ENCODE measurements at regions not wholly inside any gene's neighbourhood (a gene's known extent, or its start where the extent isn't known, plus 50 kb on each side); places are given as distances from the start of the nearest gene placed in this dataset.

DNA sequence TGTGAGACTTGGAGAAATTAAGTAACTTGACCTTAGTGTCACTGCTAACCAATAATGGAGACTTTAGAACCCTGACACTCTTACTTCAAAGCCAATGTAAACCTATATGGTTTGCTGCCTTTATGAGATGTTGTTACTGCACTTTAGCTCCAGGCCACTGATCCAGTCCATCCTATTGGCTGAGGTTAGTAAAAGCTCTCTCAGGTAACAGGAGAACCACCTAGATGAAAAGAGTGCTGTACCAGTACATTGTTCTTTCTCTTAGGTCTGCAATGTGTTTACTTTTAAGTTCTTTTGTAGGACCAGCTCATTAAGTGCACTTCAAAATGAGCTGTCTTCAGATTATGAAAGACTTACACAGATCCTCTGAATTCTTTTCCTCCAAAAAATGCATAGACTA lies 994.0 kb upstream of the FAT3 start (continued):
- TF ChIP-seq, protein P1, sequence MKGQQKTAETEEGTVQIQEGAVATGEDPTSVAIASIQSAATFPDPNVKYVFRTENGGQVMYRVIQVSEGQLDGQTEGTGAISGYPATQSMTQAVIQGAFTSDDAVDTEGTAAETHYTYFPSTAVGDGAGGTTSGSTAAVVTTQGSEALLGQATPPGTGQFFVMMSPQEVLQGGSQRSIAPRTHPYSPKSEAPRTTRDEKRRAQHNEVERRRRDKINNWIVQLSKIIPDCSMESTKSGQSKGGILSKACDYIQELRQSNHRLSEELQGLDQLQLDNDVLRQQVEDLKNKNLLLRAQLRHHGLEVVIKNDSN (IDR thresholded peaks at IDR 0.05; ENCODE audit: borderline replicate concordance, low read depth): no peak
- TF ChIP-seq SMC3 (IDR thresholded peaks at IDR 0.05; ENCODE audit: low read depth, low read length) (no peak), EP300 (IDR thresholded peaks at IDR 0.05; ENCODE audit: borderline replicate concordance in 1 of 2, low read depth in 1 of 2, low read length in 1 of 2) (no peak), FOSL2 (IDR thresholded peaks at IDR 0.05; ENCODE audit: borderline replicate concordance, low read depth) (no peak)

GRCh38 chr11:91222830-91223229 lies 1000.0 kb upstream of the CHORDC1 start:
- Histone ChIP-seq H3K9me3 (no peaks in the 10 kb centered on the region), H3K27ac (ENCODE audit: low read depth in 2 of 2, low read length in 1 of 2) (no peak overlapping the region), H3K4me2 (no peak overlapping the region), H3K9ac (no peak overlapping the region), H4K20me1 (ENCODE audit: insufficient read depth) (no peaks in the 10 kb centered on the region), H3K9me2 (no peaks in the 10 kb centered on the region), H3F3A (replicated peaks; ENCODE audit: insufficient read depth) (no peaks in the 10 kb centered on the region), H3K79me2 (ENCODE audit: insufficient read depth) (no peaks in the 10 kb centered on the region), H3K4me1 (ENCODE audit: control insufficient read depth in 1 of 2, insufficient read depth in 2 of 2, low read depth in 1 of 2, low read length in 1 of 2) (no peaks in the 10 kb centered on the region; a peak in 1 of 4 replicates), H3K36me3 (replicated peaks in 1 of 2; ENCODE audit: control insufficient read depth in 1 of 2, insufficient read depth in 2 of 2, low read length in 1 of 2) (no peaks in the 10 kb centered on the region), H3K4me3 (ENCODE audit: low read depth in 2 of 2, low read length in 1 of 2) (no peak overlapping the region), H3K27me3 (ENCODE audit: insufficient read depth) (no peaks in the 10 kb centered on the region), H2AFZ (ENCODE audit: low read depth) (no peak overlapping the region)
- POLR2A ChIA-PET: no interaction called here
- 14% methylated on average over 1 of the region's 1 CpG for WGBS (ENCODE audit: low lambda C conversion rate)
- CTCF ChIA-PET: interaction anchor here (1.5 kb wide), 1 partner anchor 10 kb away, joined by 3 read pairs; no protein-coding TSS in a partner anchor
- DNase-seq: no peak
- TF ChIP-seq, protein P2, sequence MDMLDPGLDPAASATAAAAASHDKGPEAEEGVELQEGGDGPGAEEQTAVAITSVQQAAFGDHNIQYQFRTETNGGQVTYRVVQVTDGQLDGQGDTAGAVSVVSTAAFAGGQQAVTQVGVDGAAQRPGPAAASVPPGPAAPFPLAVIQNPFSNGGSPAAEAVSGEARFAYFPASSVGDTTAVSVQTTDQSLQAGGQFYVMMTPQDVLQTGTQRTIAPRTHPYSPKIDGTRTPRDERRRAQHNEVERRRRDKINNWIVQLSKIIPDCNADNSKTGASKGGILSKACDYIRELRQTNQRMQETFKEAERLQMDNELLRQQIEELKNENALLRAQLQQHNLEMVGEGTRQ (IDR thresholded peaks at IDR 0.05; ENCODE audit: borderline replicate concordance, low read depth, low read length): no peak
- TF ChIP-seq, protein P3, sequence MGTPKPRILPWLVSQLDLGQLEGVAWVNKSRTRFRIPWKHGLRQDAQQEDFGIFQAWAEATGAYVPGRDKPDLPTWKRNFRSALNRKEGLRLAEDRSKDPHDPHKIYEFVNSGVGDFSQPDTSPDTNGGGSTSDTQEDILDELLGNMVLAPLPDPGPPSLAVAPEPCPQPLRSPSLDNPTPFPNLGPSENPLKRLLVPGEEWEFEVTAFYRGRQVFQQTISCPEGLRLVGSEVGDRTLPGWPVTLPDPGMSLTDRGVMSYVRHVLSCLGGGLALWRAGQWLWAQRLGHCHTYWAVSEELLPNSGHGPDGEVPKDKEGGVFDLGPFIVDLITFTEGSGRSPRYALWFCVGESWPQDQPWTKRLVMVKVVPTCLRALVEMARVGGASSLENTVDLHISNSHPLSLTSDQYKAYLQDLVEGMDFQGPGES (IDR thresholded peaks at IDR 0.05; ENCODE audit: low read depth, low read length): no peak
- TF ChIP-seq CTCF (IDR thresholded peaks at IDR 0.05): no peak
- TF ChIP-seq RCOR1 (IDR thresholded peaks at IDR 0.05; ENCODE audit: low read length): no peak
- TF ChIP-seq RXRA (IDR thresholded peaks at IDR 0.05; ENCODE audit: borderline replicate concordance, low read depth): no peak
- TF ChIP-seq, protein P4, sequence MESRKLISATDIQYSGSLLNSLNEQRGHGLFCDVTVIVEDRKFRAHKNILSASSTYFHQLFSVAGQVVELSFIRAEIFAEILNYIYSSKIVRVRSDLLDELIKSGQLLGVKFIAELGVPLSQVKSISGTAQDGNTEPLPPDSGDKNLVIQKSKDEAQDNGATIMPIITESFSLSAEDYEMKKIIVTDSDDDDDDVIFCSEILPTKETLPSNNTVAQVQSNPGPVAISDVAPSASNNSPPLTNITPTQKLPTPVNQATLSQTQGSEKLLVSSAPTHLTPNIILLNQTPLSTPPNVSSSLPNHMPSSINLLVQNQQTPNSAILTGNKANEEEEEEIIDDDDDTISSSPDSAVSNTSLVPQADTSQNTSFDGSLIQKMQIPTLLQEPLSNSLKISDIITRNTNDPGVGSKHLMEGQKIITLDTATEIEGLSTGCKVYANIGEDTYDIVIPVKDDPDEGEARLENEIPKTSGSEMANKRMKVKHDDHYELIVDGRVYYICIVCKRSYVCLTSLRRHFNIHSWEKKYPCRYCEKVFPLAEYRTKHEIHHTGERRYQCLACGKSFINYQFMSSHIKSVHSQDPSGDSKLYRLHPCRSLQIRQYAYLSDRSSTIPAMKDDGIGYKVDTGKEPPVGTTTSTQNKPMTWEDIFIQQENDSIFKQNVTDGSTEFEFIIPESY (IDR thresholded peaks at IDR 0.05; ENCODE audit: borderline replicate concordance, low read depth): no peak
- no peak for TF ChIP-seq TCF12 (IDR thresholded peaks at IDR 0.05)
- no peak for TF ChIP-seq TEAD4 (IDR thresholded peaks at IDR 0.05; ENCODE audit: borderline replicate concordance, insufficient read depth)

Measured in SK-N-SH (cell line).